ENCODE measurements at regions not wholly inside any gene's neighbourhood (a gene's known extent, or its start where the extent isn't known, plus 50 kb on each side); places are given as distances from the start of the nearest gene placed in this dataset.

- TF ChIP-seq SMAD4 (CRISPR knock-in tag; IDR thresholded peaks at IDR 0.05), result no peak
- no peak for TF ChIP-seq TCF7 (CRISPR knock-in tag; IDR thresholded peaks at IDR 0.05; ENCODE audit: low read depth)
Observed at GRCh38 chr16:26275021-26275590, 583.3 kb downstream of the HS3ST4 start.
